ENCODE measurements at regions not wholly inside any gene's neighbourhood (a gene's known extent, or its start where the extent isn't known, plus 50 kb on each side); places are given as distances from the start of the nearest gene placed in this dataset.

DNA sequence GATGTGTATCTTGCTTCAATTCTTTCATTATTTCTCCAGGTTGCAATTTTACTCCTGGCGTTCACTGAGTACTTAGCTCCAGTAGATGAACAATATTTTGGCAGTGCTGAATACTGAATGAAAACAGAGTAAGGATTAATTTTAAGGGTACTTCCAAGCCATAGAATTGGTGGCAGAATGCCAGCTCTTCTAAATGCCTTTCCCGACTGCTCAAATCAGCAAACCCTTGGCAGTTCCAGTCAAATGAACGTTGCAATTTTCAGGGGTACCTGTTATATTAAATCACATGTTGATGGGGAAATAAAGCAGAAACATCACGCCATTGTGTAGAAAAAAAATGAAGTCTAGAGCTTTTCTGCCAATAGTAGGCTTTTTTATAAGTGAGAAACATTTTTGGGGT is 282.4 kb upstream of the RPS23 start:
- no peaks in the 10 kb centered on the region for H3K36me3 Mint-ChIP-seq
- no peaks in the 10 kb centered on the region for H3K9me3 Mint-ChIP-seq
- H3K4me1 Mint-ChIP-seq = no peaks in the 10 kb centered on the region
- H3K9ac ChIP-seq = no peak overlapping the region
- no peaks in the 10 kb centered on the region for H3F3A ChIP-seq (ENCODE audit: low read depth)
- H3K79me2 ChIP-seq (ENCODE audit: low read depth) = no peaks in the 10 kb centered on the region
- no peaks in the 10 kb centered on the region for H4K20me1 ChIP-seq (ENCODE audit: low read depth)
- H3K4me3 ChIP-seq = no peak overlapping the region
- peaks cover 2% of the 10 kb centered on the region for H3K27me3 Mint-ChIP-seq (ENCODE audit: insufficient read depth, low read depth)
- no peaks in the 10 kb centered on the region for H3K9me3 ChIP-seq (ENCODE audit: low read depth)
- no peaks in the 10 kb centered on the region for H3K4me1 ChIP-seq
- H3K4me3 Mint-ChIP-seq = no peak overlapping the region
- no peak overlapping the region for H3K27ac ChIP-seq
- H3K27me3 ChIP-seq = no peaks in the 10 kb centered on the region
- no peak overlapping the region for H3K27ac Mint-ChIP-seq
- H2AFZ ChIP-seq (replicated peaks) = no peak overlapping the region
- H3K4me2 ChIP-seq = no peak overlapping the region
- DNase-seq (ENCODE audit: low spot score) = no peak
- no peaks in the 10 kb centered on the region for H3K36me3 ChIP-seq
- TF ChIP-seq EZH2 (IDR thresholded peaks at IDR 0.05) = no peak
- TF ChIP-seq EZH2phosphoT487 (IDR thresholded peaks at IDR 0.05) = no peak
- TF ChIP-seq, protein P1, sequence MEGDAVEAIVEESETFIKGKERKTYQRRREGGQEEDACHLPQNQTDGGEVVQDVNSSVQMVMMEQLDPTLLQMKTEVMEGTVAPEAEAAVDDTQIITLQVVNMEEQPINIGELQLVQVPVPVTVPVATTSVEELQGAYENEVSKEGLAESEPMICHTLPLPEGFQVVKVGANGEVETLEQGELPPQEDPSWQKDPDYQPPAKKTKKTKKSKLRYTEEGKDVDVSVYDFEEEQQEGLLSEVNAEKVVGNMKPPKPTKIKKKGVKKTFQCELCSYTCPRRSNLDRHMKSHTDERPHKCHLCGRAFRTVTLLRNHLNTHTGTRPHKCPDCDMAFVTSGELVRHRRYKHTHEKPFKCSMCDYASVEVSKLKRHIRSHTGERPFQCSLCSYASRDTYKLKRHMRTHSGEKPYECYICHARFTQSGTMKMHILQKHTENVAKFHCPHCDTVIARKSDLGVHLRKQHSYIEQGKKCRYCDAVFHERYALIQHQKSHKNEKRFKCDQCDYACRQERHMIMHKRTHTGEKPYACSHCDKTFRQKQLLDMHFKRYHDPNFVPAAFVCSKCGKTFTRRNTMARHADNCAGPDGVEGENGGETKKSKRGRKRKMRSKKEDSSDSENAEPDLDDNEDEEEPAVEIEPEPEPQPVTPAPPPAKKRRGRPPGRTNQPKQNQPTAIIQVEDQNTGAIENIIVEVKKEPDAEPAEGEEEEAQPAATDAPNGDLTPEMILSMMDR (IDR thresholded peaks at IDR 0.05) = no peak

DNA sequence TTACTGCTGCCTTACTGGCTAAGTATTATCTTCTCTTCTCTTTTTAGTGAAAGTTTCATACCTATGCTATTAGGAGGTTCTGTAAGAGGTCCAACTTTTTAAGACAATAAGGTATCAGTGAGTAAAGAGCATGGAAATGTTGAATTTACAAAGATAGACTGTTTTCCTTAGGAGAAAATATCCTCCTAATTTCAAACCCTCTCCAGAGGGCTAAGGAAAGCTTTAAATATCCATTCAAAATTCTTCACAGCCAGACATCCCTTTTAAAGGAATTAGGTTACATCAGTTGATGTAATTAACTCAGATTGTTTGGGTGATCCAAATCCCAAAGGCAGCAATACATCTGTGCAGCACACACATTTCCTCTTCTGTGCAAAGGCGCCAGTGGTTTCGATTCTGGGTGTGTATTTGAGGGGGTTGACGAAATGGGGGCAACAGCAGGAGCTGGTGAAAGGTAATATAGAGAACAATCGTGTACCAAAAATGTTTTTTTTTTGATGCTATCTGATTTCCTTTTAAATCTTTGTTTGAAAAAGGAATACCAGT is 273.8 kb upstream of the RPS23 start:
- no peaks in the 10 kb centered on the region for H3F3A ChIP-seq (ENCODE audit: low read depth)
- H4K20me1 ChIP-seq (ENCODE audit: low read depth) = no peaks in the 10 kb centered on the region
- Mint-ChIP-seq H3K27ac (no peak overlapping the region), H3K9me3 (no peaks in the 10 kb centered on the region), H3K4me1 (peaks cover 7% of the 10 kb centered on the region), H3K36me3 (no peaks in the 10 kb centered on the region), H3K27me3 (ENCODE audit: insufficient read depth, low read depth) (no peaks in the 10 kb centered on the region), H3K4me3 (no peak overlapping the region)
- no peaks in the 10 kb centered on the region for H3K27me3 ChIP-seq
- H3K36me3 ChIP-seq = no peaks in the 10 kb centered on the region
- no peak for DNase-seq (ENCODE audit: low spot score)
- H3K79me2 ChIP-seq (ENCODE audit: low read depth) = no peaks in the 10 kb centered on the region
- H3K4me2 ChIP-seq = peak overlapping the region; percentile 28
- no peaks in the 10 kb centered on the region for H3K9me3 ChIP-seq (ENCODE audit: low read depth)
- H2AFZ ChIP-seq (replicated peaks) = peak overlapping the region; percentile 8
- no peak overlapping the region for H3K9ac ChIP-seq
- peaks cover 12% of the 10 kb centered on the region for H3K4me1 ChIP-seq
- no peak for TF ChIP-seq EZH2phosphoT487 (IDR thresholded peaks at IDR 0.05)
- TF ChIP-seq, protein P1 (IDR thresholded peaks at IDR 0.05) = no peak
- TF ChIP-seq EZH2 (IDR thresholded peaks at IDR 0.05) = no peak
- no peak overlapping the region for H3K4me3 ChIP-seq
- no peak overlapping the region for H3K27ac ChIP-seq

DNA sequence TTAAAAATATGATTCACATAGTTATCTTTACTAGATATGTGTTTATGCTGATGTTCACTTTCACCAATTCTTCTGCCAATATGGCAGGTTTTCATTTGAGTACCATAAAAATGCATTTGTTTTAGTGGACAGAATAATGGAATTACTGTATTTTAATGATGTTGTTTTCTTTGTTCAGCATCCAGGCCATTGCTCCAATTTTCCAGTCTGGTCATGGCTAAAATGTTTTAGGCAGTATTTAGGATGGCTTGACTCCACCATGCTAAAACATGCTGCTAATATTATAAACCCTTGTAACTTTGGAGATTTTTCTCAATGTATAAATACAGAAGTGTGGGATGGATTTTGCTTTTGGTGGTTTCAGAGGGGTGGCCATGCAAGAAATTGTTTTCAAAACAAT is 273.0 kb upstream of the RPS23 start:
- no peak overlapping the region for H3K27ac Mint-ChIP-seq
- no peaks in the 10 kb centered on the region for H3K27me3 Mint-ChIP-seq (ENCODE audit: insufficient read depth, low read depth)
- no peak overlapping the region for H3K4me3 Mint-ChIP-seq
- Histone ChIP-seq H3K27me3 (no peaks in the 10 kb centered on the region), H3K4me1 (peaks cover 12% of the 10 kb centered on the region), H3K9ac (no peak overlapping the region), H3K9me3 (ENCODE audit: low read depth) (no peaks in the 10 kb centered on the region), H4K20me1 (ENCODE audit: low read depth) (no peaks in the 10 kb centered on the region), H3K36me3 (no peaks in the 10 kb centered on the region), H2AFZ (replicated peaks) (no peak overlapping the region), H3K4me2 (peak overlapping the region; percentile 28), H3K27ac (no peak overlapping the region), H3F3A (ENCODE audit: low read depth) (no peaks in the 10 kb centered on the region), H3K4me3 (no peak overlapping the region), H3K79me2 (ENCODE audit: low read depth) (no peaks in the 10 kb centered on the region)
- H3K9me3 Mint-ChIP-seq = no peaks in the 10 kb centered on the region
- no peak for DNase-seq (ENCODE audit: low spot score)
- TF ChIP-seq, protein P1 (IDR thresholded peaks at IDR 0.05) = no peak
- no peak for TF ChIP-seq EZH2 (IDR thresholded peaks at IDR 0.05)
- TF ChIP-seq EZH2phosphoT487 (IDR thresholded peaks at IDR 0.05) = no peak
- H3K4me1 Mint-ChIP-seq = peaks cover 7% of the 10 kb centered on the region
- no peaks in the 10 kb centered on the region for H3K36me3 Mint-ChIP-seq
